ENCODE measurements at regions not wholly inside any gene's neighbourhood (a gene's known extent, or its start where the extent isn't known, plus 50 kb on each side); places are given as distances from the start of the nearest gene placed in this dataset.

GRCh38 chr3:124201226-124201625 lies 209.3 kb upstream of the ROPN1 start:
- no peak for DNase-seq

- no peak for DNase-seq
These were observed 209.9 kb upstream of the ROPN1 start for GRCh38 chr3:124201786-124202185.

- no peak for DNase-seq
These were observed 210.8 kb upstream of the ROPN1 start for GRCh38 chr3:124202754-124203153.

GRCh38 chr3:124203292-124203691 lies 211.4 kb upstream of the ROPN1 start:
- DNase-seq: no peak

- DNase-seq: no peak
These were observed 214.5 kb upstream of the ROPN1 start for GRCh38 chr3:124206225-124207055.

- DNase-seq: no peak
These were observed 215.2 kb upstream of the ROPN1 start for GRCh38 chr3:124207077-124207476.

GRCh38 chr3:124207873-124208485 lies 216.1 kb upstream of the ROPN1 start:
- DNase-seq: no peak

GRCh38 chr3:124209426-124209825 lies 217.5 kb upstream of the ROPN1 start:
- DNase-seq: no peak

GRCh38 chr3:124210899-124211298 lies 219.0 kb upstream of the ROPN1 start:
- DNase-seq: no peak

GRCh38 chr3:124213641-124214040 lies 221.7 kb upstream of the ROPN1 start:
- DNase-seq: no peak

GRCh38 chr3:124217542-124217941 lies 225.6 kb upstream of the ROPN1 start:
- DNase-seq: no peak

- no peak for DNase-seq
These were observed 229.5 kb upstream of the ROPN1 start for GRCh38 chr3:124221422-124221821.

- DNase-seq: no peak
These were observed 231.9 kb upstream of the ROPN1 start for GRCh38 chr3:124223853-124224252.

GRCh38 chr3:124227150-124227630 lies 235.3 kb upstream of the ROPN1 start:
- DNase-seq: no peak

GRCh38 chr3:124229420-124229819 lies 237.5 kb upstream of the ROPN1 start:
- DNase-seq: no peak

GRCh38 chr3:124229836-124230235 lies 237.9 kb upstream of the ROPN1 start:
- DNase-seq: no peak

- no peak for DNase-seq
These were observed 238.5 kb upstream of the ROPN1 start for GRCh38 chr3:124230432-124230831.

- no peak for DNase-seq
These were observed 239.1 kb upstream of the ROPN1 start for GRCh38 chr3:124230998-124231397.

- no peak for DNase-seq
These were observed 242.9 kb upstream of the ROPN1 start for GRCh38 chr3:124234852-124235252.

GRCh38 chr3:124235446-124235845 lies 243.5 kb upstream of the ROPN1 start:
- DNase-seq: no peak

GRCh38 chr3:124243177-124243859 lies 251.4 kb upstream of the ROPN1 start:
- DNase-seq: no peak

- no peak for DNase-seq
These were observed 254.5 kb upstream of the ROPN1 start for GRCh38 chr3:124246376-124246775.

GRCh38 chr3:124246949-124247348 lies 255.0 kb upstream of the ROPN1 start:
- no peak for DNase-seq
